Activated CD4-positive, alpha-beta memory T cell treated with anti-CD3 and anti-CD28 coated beads, Interleukin-2, amount 10 ng/mL, durations not matched to agents 7 days and 5 days (primary cell): ENCODE measurements at regions not wholly inside any gene's neighbourhood (a gene's known extent, or its start where the extent isn't known, plus 50 kb on each side); places are given as distances from the start of the nearest gene placed in this dataset.

Source experiments
- CTCF ChIA-PET: fragments of 350-600 bp; sonication (Branson Sonifier 250); formaldehyde crosslinking; loops from one replicate; lab custom pipeline; 2021; ENCODE audit warnings: antibody characterized with exemption, inconsistent platforms; lab: Charles Lee
- POLR2A ChIA-PET: fragments of 350-600 bp; sonication (Branson Sonifier 250); formaldehyde crosslinking; loops from one replicate; lab custom pipeline; 2021; ENCODE audit warnings: antibody characterized with exemption; lab: Charles Lee
- DNase-seq: peaks from one replicate; pipeline ENCODE4 v3.0.0-alpha.2; 2020
- H3K27ac Mint-ChIP-seq: one replicate; pipeline ENCODE4 v1.8.0; 2021; ENCODE audit warnings: mild to moderate bottlenecking, mixed read lengths
- H3K27me3 Mint-ChIP-seq: one replicate; pipeline ENCODE4 v1.8.0; 2021; ENCODE audit warnings: mixed read lengths
- H3K36me3 Mint-ChIP-seq: one replicate; pipeline ENCODE4 v1.8.0; 2021; ENCODE audit warnings: low read depth, mixed read lengths
- H3K4me1 Mint-ChIP-seq: one replicate; pipeline ENCODE4 v1.8.0; 2021; ENCODE audit warnings: mixed read lengths
- H3K4me3 Mint-ChIP-seq: one replicate; pipeline ENCODE4 v1.8.0; 2021; ENCODE audit warnings: mild to moderate bottlenecking, mixed read lengths
- H3K9me3 Mint-ChIP-seq: one replicate; pipeline ENCODE4 v1.8.0; 2021; ENCODE audit warnings: mixed read lengths

DNA sequence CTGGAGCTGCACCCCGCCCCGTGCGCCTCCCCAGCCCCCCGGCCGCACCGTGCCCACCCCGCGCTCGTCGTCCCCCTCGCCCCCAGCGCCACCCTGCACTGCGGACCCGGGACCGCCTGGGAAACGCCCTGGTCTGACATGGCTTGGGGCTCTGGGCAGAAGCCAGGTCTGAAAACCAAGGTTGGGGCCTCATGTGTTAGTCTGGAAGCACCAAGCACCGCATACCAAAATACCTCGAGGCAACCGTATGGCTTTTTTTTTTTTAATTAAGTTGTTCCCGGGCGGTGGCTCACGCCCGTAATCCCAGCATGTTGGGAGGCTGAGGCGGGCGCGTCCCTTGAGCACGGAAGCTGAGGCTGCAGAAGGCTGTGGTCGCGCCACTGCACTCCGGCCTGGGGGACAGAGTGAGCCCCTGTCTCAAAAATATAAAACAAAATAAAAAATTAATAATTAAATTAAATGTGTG is 91.5 kb upstream of the CHD2 start:
- ChIA-PET POLR2A (interaction anchor here (0.8 to 15.1 kb wide), 26 partner anchors 11 to 211 kb away, joined by 3 to 914 read pairs (median 9); partner anchors contain the start of gene CHD2), CTCF (interaction anchor here (0.7 to 7.4 kb wide), 21 partner anchors 8 to 166 kb away, joined by 3 to 116 read pairs (median 9); partner anchors contain the start of gene CHD2)
- no peak for DNase-seq
- H3K4me3 Mint-ChIP-seq, result peak overlapping the region; percentile 91
- peak overlapping the region; percentile 97 for H3K27ac Mint-ChIP-seq
- H3K4me1 Mint-ChIP-seq, result peaks cover 49% of the 10 kb centered on the region
- H3K27me3 Mint-ChIP-seq, result no peaks in the 10 kb centered on the region
- no peaks in the 10 kb centered on the region for H3K9me3 Mint-ChIP-seq
- H3K36me3 Mint-ChIP-seq, result peaks cover 5% of the 10 kb centered on the region

DNA sequence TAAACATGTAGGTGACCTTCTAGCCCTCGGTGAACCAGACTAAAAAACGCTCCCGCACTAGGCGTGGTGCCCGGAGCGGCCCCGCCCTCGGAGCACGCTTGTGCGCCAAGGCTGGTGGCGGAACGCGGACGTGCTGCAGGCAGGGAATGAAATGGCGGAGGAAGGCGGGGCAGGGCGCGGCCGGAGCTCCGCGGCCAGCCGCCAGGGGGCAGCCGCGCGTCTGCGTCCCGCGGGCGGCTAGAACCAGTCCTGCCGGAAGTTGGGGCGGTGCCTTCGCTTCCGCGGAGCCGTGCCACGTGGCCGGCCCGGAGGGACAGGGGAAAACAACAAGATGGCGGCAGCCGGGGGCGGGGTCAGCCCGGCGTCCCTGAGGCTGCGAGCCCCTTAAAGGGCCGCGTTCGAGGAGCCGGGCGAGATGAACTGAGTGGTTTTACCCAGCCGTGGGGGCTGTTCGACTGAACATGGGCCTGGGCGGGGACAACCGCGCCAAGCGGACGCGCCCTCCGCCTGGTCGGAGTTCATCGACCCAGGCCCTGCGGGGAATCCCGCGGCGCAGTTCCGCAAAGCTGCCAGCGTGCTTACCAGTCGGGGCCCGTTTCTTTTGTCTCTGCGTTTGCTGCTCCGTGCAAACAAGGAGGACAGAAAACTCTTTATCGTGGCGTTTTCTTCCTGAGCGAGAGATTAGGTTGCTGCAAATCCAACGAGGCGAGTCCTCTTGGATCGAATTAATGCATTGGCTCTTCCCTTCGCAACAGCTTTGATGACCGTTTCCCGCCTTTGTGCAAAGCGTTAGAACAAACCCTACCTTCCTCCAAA is 90.9 kb upstream of the CHD2 start:
- peak overlapping the region; percentile 91 for H3K4me3 Mint-ChIP-seq
- ChIA-PET POLR2A (interaction anchor here (0.8 to 15.1 kb wide), 29 partner anchors 11 to 950 kb away, joined by 3 to 914 read pairs (median 8); partner anchors contain the start of gene CHD2), CTCF (interaction anchor here (0.7 to 7.4 kb wide), 18 partner anchors 8 to 166 kb away, joined by 3 to 116 read pairs (median 12); partner anchors contain the start of gene CHD2)
- peaks cover 49% of the 10 kb centered on the region for H3K4me1 Mint-ChIP-seq
- no peaks in the 10 kb centered on the region for H3K9me3 Mint-ChIP-seq
- H3K27ac Mint-ChIP-seq, result peak overlapping the region; percentile 97
- H3K36me3 Mint-ChIP-seq, result peaks cover 5% of the 10 kb centered on the region
- DNase-seq, result peak; percentile 99
- no peaks in the 10 kb centered on the region for H3K27me3 Mint-ChIP-seq

DNA sequence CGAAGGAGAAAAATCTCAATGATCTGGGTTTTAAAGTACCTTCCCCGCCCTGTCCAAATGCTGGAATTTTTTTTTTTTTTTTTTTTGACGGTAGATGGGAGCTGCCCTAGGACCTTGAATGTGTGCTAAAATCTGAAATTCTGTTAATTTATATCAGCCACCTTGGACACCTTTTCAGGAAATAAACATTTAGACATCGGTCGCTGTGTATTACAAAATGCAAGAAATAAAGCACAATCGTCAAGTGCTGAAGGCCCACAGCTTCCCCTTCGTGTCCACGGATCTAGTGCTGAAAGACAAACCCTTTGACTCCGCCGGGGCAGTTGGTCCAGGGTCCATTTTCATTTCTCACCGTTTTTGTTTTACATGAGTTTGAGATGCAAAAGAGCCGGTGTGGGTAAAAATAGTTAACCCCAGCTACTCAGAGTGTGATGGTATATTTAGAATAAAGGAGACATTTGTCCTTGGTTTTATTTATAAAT is 90.2 kb upstream of the CHD2 start:
- ChIA-PET POLR2A (interaction anchor here (0.9 to 15.1 kb wide), 23 partner anchors 10 to 951 kb away, joined by 3 to 914 read pairs (median 11); partner anchors contain the start of gene CHD2), CTCF (interaction anchor here (1.6 to 7.4 kb wide), 9 partner anchors 9 to 111 kb away, joined by 13 to 116 read pairs (median 46); partner anchors contain the start of gene CHD2)
- no peaks in the 10 kb centered on the region for H3K27me3 Mint-ChIP-seq
- peak overlapping the region; percentile 91 for H3K4me3 Mint-ChIP-seq
- H3K27ac Mint-ChIP-seq, result peak overlapping the region; percentile 97
- H3K4me1 Mint-ChIP-seq, result peaks cover 49% of the 10 kb centered on the region
- DNase-seq, result peak; percentile 54
- no peaks in the 10 kb centered on the region for H3K9me3 Mint-ChIP-seq
- H3K36me3 Mint-ChIP-seq, result peaks cover 5% of the 10 kb centered on the region

DNA sequence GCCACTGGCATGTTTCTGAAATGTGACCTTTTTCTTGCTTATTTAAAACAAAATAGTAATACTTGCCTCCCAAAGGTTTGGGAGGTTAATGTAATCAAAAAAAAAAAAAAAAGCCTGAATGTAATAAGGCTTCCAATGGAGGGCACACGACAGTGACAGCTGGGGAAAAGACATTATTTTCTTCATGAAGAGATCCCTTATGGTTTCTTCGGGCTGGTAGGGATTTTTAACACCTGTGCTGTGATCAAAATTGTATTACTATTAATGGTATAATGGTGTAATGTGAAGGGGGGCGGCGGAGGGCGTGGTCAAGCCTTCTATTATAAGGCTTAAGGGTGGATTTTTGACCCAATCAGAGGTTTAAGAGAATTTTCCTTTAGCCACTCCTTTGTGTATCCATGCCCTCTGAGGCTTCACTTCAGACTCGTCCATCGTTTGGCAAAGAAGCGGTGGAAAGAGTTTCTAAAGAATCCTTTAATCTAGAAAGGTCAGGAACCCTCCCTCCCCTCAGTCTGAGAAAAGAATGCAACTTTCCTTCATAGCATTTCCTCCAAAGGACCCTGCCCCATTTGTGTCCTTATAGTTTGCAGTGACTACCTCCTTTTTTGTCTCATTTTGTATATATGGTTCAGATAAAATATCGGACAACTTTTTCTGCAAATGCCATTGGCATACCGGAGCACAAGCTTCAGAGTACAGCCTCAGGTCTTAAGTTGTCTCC is 89.5 kb upstream of the CHD2 start:
- Mint-ChIP-seq H3K27me3 (no peaks in the 10 kb centered on the region), H3K4me1 (peaks cover 50% of the 10 kb centered on the region), H3K4me3 (peak overlapping the region; percentile 91), H3K27ac (peak overlapping the region; percentile 97), H3K9me3 (no peaks in the 10 kb centered on the region), H3K36me3 (peaks cover 5% of the 10 kb centered on the region)
- DNase-seq, result peak; percentile 64
- ChIA-PET POLR2A (interaction anchor here (0.8 to 15.1 kb wide), 16 partner anchors 9 to 952 kb away, joined by 3 to 914 read pairs (median 24); partner anchors contain the start of gene CHD2), CTCF (interaction anchor here (1.3 to 7.4 kb wide), 8 partner anchors 8 to 105 kb away, joined by 6 to 116 read pairs (median 56); partner anchors contain the start of gene CHD2)

DNA sequence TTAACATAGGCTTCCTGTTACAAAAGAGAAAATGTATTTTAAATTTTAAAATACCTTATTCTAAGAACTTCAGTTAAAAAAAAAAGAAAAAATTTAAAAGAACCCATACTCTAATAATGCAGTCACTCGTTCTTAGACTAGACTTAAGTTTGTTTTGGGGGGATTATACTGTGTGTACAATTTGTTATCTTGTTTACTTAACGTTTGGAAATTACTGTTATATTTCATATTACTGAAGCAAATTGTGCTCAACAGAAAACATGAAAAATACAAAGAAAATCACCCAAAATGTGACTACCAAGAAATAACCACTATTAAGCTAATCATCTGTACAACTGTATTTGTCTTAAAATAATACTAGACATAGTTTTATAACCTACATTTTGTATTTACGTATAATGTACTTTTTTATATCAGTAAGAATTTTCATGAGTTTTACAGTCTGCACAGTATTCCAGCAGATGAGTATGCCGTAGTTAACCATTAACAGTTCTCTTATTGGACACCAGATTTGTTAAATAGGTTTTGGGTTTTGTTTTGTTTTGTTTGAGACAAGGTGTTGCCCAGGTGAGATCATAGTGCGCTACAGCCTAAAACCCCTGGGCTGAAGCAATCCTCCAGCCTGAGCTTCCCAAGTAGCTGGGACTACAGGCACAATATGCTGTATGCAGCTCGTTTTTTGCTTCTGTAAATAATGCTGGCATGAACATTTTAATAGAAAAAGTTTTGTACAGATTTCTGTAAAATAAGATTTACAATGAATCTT is 88.8 kb upstream of the CHD2 start:
- H3K9me3 Mint-ChIP-seq, result no peaks in the 10 kb centered on the region
- DNase-seq, result no peak
- CTCF ChIA-PET, result interaction anchor here (1.3 to 7.4 kb wide), 6 partner anchors 8 to 105 kb away, joined by 6 to 116 read pairs (median 88); partner anchors contain the start of gene CHD2
- H3K27ac Mint-ChIP-seq, result peak overlapping the region; percentile 97
- H3K4me1 Mint-ChIP-seq, result peaks cover 49% of the 10 kb centered on the region
- H3K36me3 Mint-ChIP-seq, result peaks cover 5% of the 10 kb centered on the region
- POLR2A ChIA-PET, result interaction anchor here (0.8 to 15.1 kb wide), 9 partner anchors 9 to 105 kb away, joined by 3 to 914 read pairs (median 196); partner anchors contain the start of gene CHD2
- H3K27me3 Mint-ChIP-seq, result no peaks in the 10 kb centered on the region
- H3K4me3 Mint-ChIP-seq, result peak overlapping the region; percentile 91

DNA sequence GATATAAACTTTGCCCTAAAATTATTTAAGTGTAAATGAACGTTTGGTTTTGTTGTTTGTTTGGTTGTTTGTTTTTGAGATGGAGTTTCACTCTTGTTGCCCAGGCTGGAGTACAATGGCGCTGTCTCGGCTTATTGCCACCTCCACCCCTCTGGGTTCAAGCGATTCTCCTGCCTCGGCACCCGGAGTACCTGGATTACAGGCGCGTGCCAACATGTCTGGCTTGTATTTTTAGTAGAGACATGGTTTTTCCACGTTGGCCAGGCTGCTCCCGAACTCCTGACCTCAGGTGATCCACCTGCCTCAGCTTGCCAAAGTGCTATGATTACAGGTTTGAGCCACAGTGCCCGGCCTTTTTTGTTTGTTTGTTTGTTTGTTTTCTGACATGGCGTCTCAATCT is 87.9 kb upstream of the CHD2 start:
- H3K27ac Mint-ChIP-seq, result peak overlapping the region; percentile 97
- H3K9me3 Mint-ChIP-seq, result no peaks in the 10 kb centered on the region
- peaks cover 50% of the 10 kb centered on the region for H3K4me1 Mint-ChIP-seq
- H3K36me3 Mint-ChIP-seq, result peaks cover 5% of the 10 kb centered on the region
- DNase-seq, result no peak
- POLR2A ChIA-PET, result interaction anchor here (1.0 to 15.1 kb wide), 8 partner anchors 8 to 104 kb away, joined by 3 to 914 read pairs (median 218); partner anchors contain the start of gene CHD2
- CTCF ChIA-PET, result interaction anchor here (1.3 to 7.4 kb wide), 6 partner anchors 7 to 104 kb away, joined by 6 to 116 read pairs (median 88); partner anchors contain the start of gene CHD2
- no peak overlapping the region for H3K4me3 Mint-ChIP-seq
- no peaks in the 10 kb centered on the region for H3K27me3 Mint-ChIP-seq

DNA sequence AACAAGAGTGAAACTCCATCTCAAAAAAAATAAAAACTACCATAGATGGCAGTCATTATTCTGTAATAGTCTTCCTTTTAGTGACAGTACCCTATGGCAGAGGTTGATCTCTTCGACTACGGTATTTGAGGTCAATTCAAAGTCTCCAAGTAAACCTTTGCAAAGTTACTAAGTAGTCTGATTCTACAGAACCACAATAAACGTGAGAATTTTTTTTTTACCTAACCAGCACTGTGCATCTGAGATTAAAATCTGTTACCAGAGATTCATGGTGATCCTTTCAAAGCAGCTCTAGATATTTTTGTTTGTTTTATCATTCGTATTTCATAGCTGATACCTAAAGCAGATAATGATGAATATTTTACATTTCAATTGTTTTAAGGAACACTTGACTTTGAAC is 86.6 kb upstream of the CHD2 start:
- CTCF ChIA-PET, result interaction anchor here (0.8 to 7.4 kb wide), 5 partner anchors 14 to 103 kb away, joined by 3 to 112 read pairs (median 4); partner anchors contain the start of gene CHD2
- DNase-seq, result no peak
- Mint-ChIP-seq H3K36me3 (no peaks in the 10 kb centered on the region), H3K27me3 (no peaks in the 10 kb centered on the region), H3K4me3 (peak overlapping the region; percentile 44), H3K27ac (peak overlapping the region; percentile 76), H3K4me1 (peaks cover 55% of the 10 kb centered on the region), H3K9me3 (no peaks in the 10 kb centered on the region)
- POLR2A ChIA-PET, result interaction anchor here (0.8 to 15.1 kb wide), 9 partner anchors 9 to 101 kb away, joined by 3 to 914 read pairs (median 4); partner anchors contain the start of gene CHD2

DNA sequence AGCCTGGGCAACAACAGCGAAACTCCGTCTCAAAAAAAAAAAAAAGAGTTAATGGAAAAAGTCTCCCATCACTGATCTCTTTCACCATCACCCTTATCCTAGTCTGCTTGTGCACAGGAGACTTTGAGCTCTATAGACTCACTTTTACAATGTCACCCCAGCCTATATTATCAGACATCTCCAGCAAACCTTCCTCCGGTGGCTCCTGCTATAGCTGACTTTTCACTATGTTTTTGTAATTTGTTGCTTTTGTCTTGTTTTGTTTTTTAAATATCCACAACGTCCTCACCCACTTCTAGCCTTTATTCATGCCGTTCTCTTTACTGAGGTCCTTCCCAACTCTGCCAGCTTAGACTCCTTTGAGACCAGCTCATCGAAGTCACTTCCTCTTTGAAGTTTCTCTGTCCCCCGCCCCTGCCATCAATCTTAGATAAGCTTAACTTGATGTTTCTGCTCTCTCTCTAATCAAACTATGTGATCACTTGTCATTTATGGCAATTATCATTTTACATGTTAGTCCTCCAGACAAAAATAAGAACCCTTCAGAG is 82.7 kb upstream of the CHD2 start:
- H3K27me3 Mint-ChIP-seq, result no peaks in the 10 kb centered on the region
- ChIA-PET POLR2A (interaction anchor here (0.8 to 11.4 kb wide), 9 partner anchors 7 to 101 kb away, joined by 3 to 452 read pairs (median 20); partner anchors contain the start of gene CHD2), CTCF (interaction anchor here (0.7 to 3.9 kb wide), 8 partner anchors 8 to 100 kb away, joined by 3 to 39 read pairs (median 4); no protein-coding TSS in a partner anchor)
- peaks cover 69% of the 10 kb centered on the region for H3K4me1 Mint-ChIP-seq
- no peaks in the 10 kb centered on the region for H3K9me3 Mint-ChIP-seq
- H3K4me3 Mint-ChIP-seq, result peak overlapping the region; percentile 47
- no peaks in the 10 kb centered on the region for H3K36me3 Mint-ChIP-seq
- peak overlapping the region; percentile 93 for H3K27ac Mint-ChIP-seq
- DNase-seq, result no peak

DNA sequence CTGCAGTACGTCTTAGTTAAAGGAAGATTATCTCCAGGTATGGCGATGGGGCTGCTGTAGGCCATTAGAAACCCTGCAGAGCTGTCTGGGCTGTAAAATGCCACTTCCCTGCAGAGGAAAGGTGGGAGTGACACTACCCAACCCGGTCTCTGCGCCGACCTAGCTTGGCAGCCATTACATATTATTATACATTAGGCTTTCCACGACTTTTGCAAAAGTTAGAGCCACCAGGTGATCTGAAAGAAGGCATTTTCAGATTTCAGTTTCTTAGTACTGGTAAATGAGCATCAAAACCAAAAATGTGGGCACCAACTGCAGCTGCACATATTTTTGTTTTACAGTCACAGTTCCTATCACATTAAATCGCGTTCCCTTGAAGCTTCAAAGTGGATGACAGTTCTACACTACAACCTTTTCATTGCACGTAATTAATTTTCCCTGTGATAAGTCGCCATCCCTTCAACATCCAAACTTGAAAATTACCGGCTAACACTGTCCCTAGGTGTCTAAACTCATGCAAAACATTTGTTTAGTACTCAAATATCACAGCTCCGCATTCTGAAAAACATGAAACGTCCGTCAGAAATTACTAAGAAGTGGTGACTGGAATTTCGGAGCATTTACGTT is 81.4 kb upstream of the CHD2 start:
- Mint-ChIP-seq H3K4me1 (peaks cover 70% of the 10 kb centered on the region), H3K4me3 (peak overlapping the region; percentile 78), H3K27me3 (no peaks in the 10 kb centered on the region), H3K9me3 (no peaks in the 10 kb centered on the region), H3K36me3 (no peaks in the 10 kb centered on the region), H3K27ac (peak overlapping the region; percentile 93)
- ChIA-PET CTCF (interaction anchor here (1.3 to 5.8 kb wide), 7 partner anchors 7 to 97 kb away, joined by 5 to 69 read pairs (median 9); partner anchors contain the start of gene CHD2), POLR2A (interaction anchor here (1.3 to 11.4 kb wide), 13 partner anchors 9 to 1411 kb away, joined by 3 to 452 read pairs (median 27); partner anchors contain the start of gene CHD2)
- DNase-seq, result no peak
